SK-N-SH treated with all-trans-retinoic acid at 6 μM for 48 hours (cell line): ENCODE measurements at regions not wholly inside any gene's neighbourhood (a gene's known extent, or its start where the extent isn't known, plus 50 kb on each side); places are given as distances from the start of the nearest gene placed in this dataset.

Experiments used
- ARNTL ChIP-seq: fragments of 450-650 bp; formaldehyde crosslinking; IDR thresholded peaks from 2 replicates; pipeline ENCODE4 v1.5.0; 2020; ENCODE audit warnings: low read depth, mild to moderate bottlenecking, moderate library complexity, borderline replicate concordance
- CREB5 ChIP-seq: fragments of 250-450 bp; sonication (Bioruptor Pico); IDR thresholded peaks from 2 replicates; pipeline ENCODE4 v1.5.1; 2020; ENCODE audit warnings: low read depth, mild to moderate bottlenecking, moderate library complexity
- CSDC2 ChIP-seq: fragments of 250-450 bp; sonication (Bioruptor Pico); IDR thresholded peaks from 2 replicates; pipeline ENCODE4 v1.5.0; 2020; ENCODE audit warnings: mild to moderate bottlenecking, moderate library complexity
- ESRRG ChIP-seq: fragments of 250-450 bp; sonication (Bioruptor Pico); IDR thresholded peaks from 2 replicates; pipeline ENCODE4 v1.6.1; 2021; ENCODE audit warnings: mild to moderate bottlenecking
- ISL1 ChIP-seq: fragments of 250-450 bp; sonication (Bioruptor Pico); IDR thresholded peaks from 2 replicates; pipeline ENCODE4 v2.1.2; 2022; ENCODE audit warnings: mild to moderate bottlenecking, moderate library complexity
- PATZ1 ChIP-seq: fragments of 250-450 bp; sonication (Bioruptor Pico); IDR thresholded peaks from 2 replicates; pipeline ENCODE4 v1.8.0; 2020; ENCODE audit warnings: mild to moderate bottlenecking, moderate library complexity, borderline replicate concordance
- RARB ChIP-seq: fragments of 250-450 bp; sonication (Bioruptor Pico); IDR thresholded peaks from 2 replicates; pipeline ENCODE4 v1.8.0; 2021; ENCODE audit warnings: mild to moderate bottlenecking, moderate library complexity
- TOX ChIP-seq: fragments of 250-450 bp; sonication (Bioruptor Pico); IDR thresholded peaks from 2 replicates; pipeline ENCODE4 v1.8.0; 2021; ENCODE audit warnings: mild to moderate bottlenecking, moderate library complexity, borderline replicate concordance
- ZC3H10 ChIP-seq: fragments of 250-450 bp; sonication (Bioruptor Pico); IDR thresholded peaks from 2 replicates; pipeline ENCODE4 v1.5.1; 2021; ENCODE audit warnings: mild to moderate bottlenecking, moderate library complexity
- ZFP3 ChIP-seq: fragments of 250-450 bp; sonication (Bioruptor Pico); IDR thresholded peaks from 2 replicates; pipeline ENCODE4 v1.5.0; 2020; ENCODE audit warnings: mild to moderate bottlenecking, moderate library complexity
- ZFP30 ChIP-seq: fragments of 450-650 bp; formaldehyde crosslinking; IDR thresholded peaks from 2 replicates; pipeline ENCODE4 v1.5.0; 2022; ENCODE audit warnings: mild to moderate bottlenecking, moderate library complexity
- ZNF565 ChIP-seq: fragments of 450-650 bp; formaldehyde crosslinking; conservative IDR thresholded peaks from 2 replicates; pipeline ENCODE4 v1.5.0; 2020; ENCODE audit warnings: low read depth, mild to moderate bottlenecking, moderate library complexity
- ZNF70 ChIP-seq: fragments of 450-650 bp; formaldehyde crosslinking; IDR thresholded peaks from 2 replicates; pipeline ENCODE4 v1.5.0; 2020; ENCODE audit warnings: mild to moderate bottlenecking, moderate library complexity
- ZNF8 ChIP-seq: fragments of 450-650 bp; formaldehyde crosslinking; IDR thresholded peaks from 2 replicates; pipeline ENCODE4 v1.5.0; 2020; ENCODE audit warnings: mild to moderate bottlenecking, moderate library complexity

GRCh38 chr9:107070586-107070985 lies 207.6 kb downstream of the ZNF462 start:
- no peak for TF ChIP-seq ZFP30 (CRISPR knock-in tag)
- TF ChIP-seq ZNF8 (CRISPR knock-in tag) = no peak
- TF ChIP-seq PATZ1 (CRISPR knock-in tag) = no peak
- TF ChIP-seq CREB5 = no peak
- TF ChIP-seq TOX (CRISPR knock-in tag) = no peak
- no peak for TF ChIP-seq ZNF565 (CRISPR knock-in tag)
- no peak for TF ChIP-seq ZFP3
- no peak for TF ChIP-seq RARB (CRISPR knock-in tag)
- no peak for TF ChIP-seq CSDC2 (CRISPR knock-in tag)
- no peak for TF ChIP-seq ARNTL
- TF ChIP-seq ESRRG = no peak
- no peak for TF ChIP-seq ISL1
- no peak for TF ChIP-seq ZNF70 (CRISPR knock-in tag)
- no peak for TF ChIP-seq ZC3H10 (CRISPR knock-in tag)
